H1 (cell line): ENCODE measurements at regions not wholly inside any gene's neighbourhood (a gene's known extent, or its start where the extent isn't known, plus 50 kb on each side); places are given as distances from the start of the nearest gene placed in this dataset.

Experiments used
- CTCF ChIA-PET: fragments of 300-600 bp; sonication (Branson Sonifier 250); formaldehyde crosslinking; loops from one replicate; lab custom pipeline; 2021; ENCODE audit not compliant: partially characterized antibody; lab: Charles Lee
- POLR2A ChIA-PET: fragments of 300-600 bp; sonication (Branson Sonifier 250); formaldehyde crosslinking; loops from one replicate; lab custom pipeline; 2021; ENCODE audit warnings: inconsistent platforms; ENCODE audit not compliant: partially characterized antibody; lab: Charles Lee
- DNase-seq, 2 experiments: peaks; one replicate each; pipeline versions ENCODE4 v3.0.0 to v3.0.0-alpha.2; 2010 to 2022; ENCODE audit warnings: low spot score in 2 of 2, low read depth in 1 of 2, mixed read lengths in 1 of 2
- FAIRE-seq: peaks from 2 replicates; lab custom pipeline; 2011; peaks lifted over from hg19 to GRCh38; lab: Jason Lieb, UNC
- H2AFZ ChIP-seq: 2 replicates; pipeline ENCODE4 v1.8.1; 2012; ENCODE audit warnings: low read length, inconsistent platforms
- H2AK5ac ChIP-seq: 2 replicates; pipeline ENCODE4 v1.6.1; 2013; ENCODE audit warnings: low read depth, low read length
- H2BK120ac ChIP-seq: replicated peaks from 2 replicates; pipeline ENCODE3; 2013; ENCODE audit warnings: low read depth, low read length, inconsistent platforms
- H2BK12ac ChIP-seq: 2 replicates; pipeline ENCODE4 v1.6.1; 2013; ENCODE audit warnings: low read depth, low read length
- H2BK15ac ChIP-seq: 2 replicates; pipeline ENCODE4 v1.6.1; 2013; ENCODE audit warnings: low read length
- H2BK20ac ChIP-seq: 2 replicates; pipeline ENCODE4 v1.6.1; 2013; ENCODE audit warnings: low read length
- H2BK5ac ChIP-seq: 2 replicates; pipeline ENCODE4 v1.6.1; 2013; ENCODE audit warnings: low read depth, low read length
- H3K14ac ChIP-seq: 2 replicates; pipeline ENCODE4 v1.6.1; 2013; ENCODE audit warnings: inconsistent platforms; ENCODE audit not compliant: insufficient read length
- H3K18ac ChIP-seq: 2 replicates; pipeline ENCODE4 v1.6.1; 2013; ENCODE audit warnings: low read length; ENCODE audit errors: extremely low read depth
- H3K23ac ChIP-seq: 2 replicates; pipeline ENCODE4 v1.6.1; 2013; ENCODE audit warnings: inconsistent platforms; ENCODE audit not compliant: insufficient read length
- H3K23me2 ChIP-seq: 2 replicates; pipeline ENCODE4 v1.6.1; 2013; ENCODE audit warnings: low read depth, low read length
- H3K27ac ChIP-seq: 2 replicates; pipeline ENCODE4 v1.6.1; 2011; ENCODE audit warnings: low read depth, low read length, inconsistent platforms
- H3K27me3 ChIP-seq, 4 experiments: replicated peaks in 1 of 4; 1 replicate in 1 of 4; 2 replicates in 3 of 4; pipeline versions ENCODE4 v1.6.1 to v1.8.1; 2011 to 2013; ENCODE audit warnings: low read length in 3 of 4, mild to moderate bottlenecking in 3 of 4, inconsistent platforms in 2 of 4, mixed read lengths in 2 of 4, moderate library complexity in 1 of 4; ENCODE audit not compliant: control insufficient read depth in 3 of 4, insufficient read depth in 3 of 4; ENCODE audit errors: extremely low read depth in 1 of 4
- H3K36me3 ChIP-seq, 4 experiments: 2 replicates each; pipeline versions ENCODE4 v1.6.1 to v1.8.1; 2011 to 2013; ENCODE audit warnings: mild to moderate bottlenecking in 4 of 4, low read length in 3 of 4, moderate library complexity in 2 of 4, control low read depth in 1 of 4, inconsistent platforms in 1 of 4; ENCODE audit not compliant: insufficient read depth in 4 of 4, control insufficient read depth in 2 of 4
- H3K4ac ChIP-seq: replicated peaks from 2 replicates; pipeline ENCODE3; 2013; ENCODE audit warnings: low read length, low read depth, mixed read lengths, inconsistent platforms; ENCODE audit not compliant: insufficient read length
- H3K4me1 ChIP-seq, 4 experiments: replicated peaks in 1 of 4; 1 replicate in 1 of 4; 2 replicates in 3 of 4; pipeline versions ENCODE4 v1.6.1 to v1.8.1; 2011 to 2013; ENCODE audit warnings: low read length in 3 of 4, inconsistent platforms in 2 of 4, mixed read lengths in 1 of 4; ENCODE audit not compliant: insufficient read depth in 4 of 4, control insufficient read depth in 3 of 4
- H3K4me2 ChIP-seq, 2 experiments: 2 replicates each; pipeline versions ENCODE4 v1.6.1 to v1.8.1; 2011 to 2013; ENCODE audit warnings: low read depth in 2 of 2, low read length in 2 of 2, control low read depth in 1 of 2, inconsistent platforms in 1 of 2, mild to moderate bottlenecking in 1 of 2; ENCODE audit not compliant: insufficient read depth in 1 of 2
- H3K4me3 ChIP-seq, 4 experiments: fragments of 200-600, 300-600 bp in 1 of 4; sonication (generic), shearing (Covaris generic), sonication (Bioruptor Twin) in 1 of 4; 2 replicates each; pipeline versions ENCODE4 v1.5.1 to v1.8.1; 2011 to 2016; ENCODE audit warnings: low read length in 4 of 4, low read depth in 3 of 4, control low read depth in 2 of 4, inconsistent platforms in 2 of 4, mild to moderate bottlenecking in 2 of 4, mixed read lengths in 1 of 4, moderate library complexity in 1 of 4; ENCODE audit not compliant: insufficient read depth in 2 of 4; ENCODE audit errors: extremely low read depth in 1 of 4
- H3K56ac ChIP-seq: replicated peaks from 2 replicates; pipeline ENCODE3; 2013; ENCODE audit warnings: low read depth, mild to moderate bottlenecking, mixed read lengths, low read length, inconsistent platforms; ENCODE audit not compliant: insufficient read length
- H3K79me1 ChIP-seq: 2 replicates; pipeline ENCODE4 v1.6.1; 2013; ENCODE audit warnings: low read depth, low read length, control low read depth
- H3K79me2 ChIP-seq, 2 experiments: 2 replicates each; pipeline versions ENCODE4 v1.6.1 to v1.8.1; 2012 to 2013; ENCODE audit warnings: low read length in 2 of 2, mild to moderate bottlenecking in 2 of 2, inconsistent platforms in 1 of 2; ENCODE audit not compliant: insufficient read depth in 2 of 2, control insufficient read depth in 1 of 2
- H3K9ac ChIP-seq, 4 experiments: replicated peaks in 1 of 4; 1 replicate in 1 of 4; 2 replicates in 3 of 4; pipeline versions ENCODE4 v1.6.1 to v1.8.1; 2011 to 2013; ENCODE audit warnings: low read depth in 3 of 4, low read length in 3 of 4, control low read depth in 2 of 4, mild to moderate bottlenecking in 2 of 4, moderate library complexity in 2 of 4, inconsistent platforms in 1 of 4; ENCODE audit errors: extremely low read depth in 1 of 4
- H3K9me3 ChIP-seq, 2 experiments: 2 replicates each; pipeline versions ENCODE4 v1.6.1 to v1.8.1; 2012 to 2013; ENCODE audit warnings: mild to moderate bottlenecking in 2 of 2, moderate library complexity in 2 of 2, control low read depth in 1 of 2, inconsistent platforms in 1 of 2, low read depth in 1 of 2, low read length in 1 of 2, mixed read lengths in 1 of 2; ENCODE audit not compliant: insufficient read depth in 2 of 2
- H4K20me1 ChIP-seq, 2 experiments: replicated peaks in 1 of 2; 2 replicates each; pipeline versions ENCODE3 to v1.8.1; 2011 to 2013; ENCODE audit warnings: inconsistent platforms in 2 of 2, low read length in 2 of 2, mild to moderate bottlenecking in 1 of 2; ENCODE audit not compliant: insufficient read depth in 2 of 2, control insufficient read depth in 1 of 2
- H4K5ac ChIP-seq: 2 replicates; pipeline ENCODE4 v1.6.1; 2013; ENCODE audit warnings: low read length, low read depth, mixed read lengths, inconsistent platforms; ENCODE audit not compliant: insufficient read length
- H4K8ac ChIP-seq: 2 replicates; pipeline ENCODE4 v1.8.0; 2013; ENCODE audit warnings: mild to moderate bottlenecking, moderate library complexity, low read length, inconsistent platforms; ENCODE audit not compliant: insufficient read depth; ENCODE audit errors: extremely low read depth
- H4K91ac ChIP-seq: replicated peaks from 2 replicates; pipeline ENCODE3; 2013; ENCODE audit warnings: low read length, mixed read lengths, inconsistent platforms; ENCODE audit not compliant: insufficient read length
- EGR1 ChIP-seq: IDR thresholded peaks from 2 replicates; pipeline ENCODE4 v1.6.1; 2011; ENCODE audit warnings: low read depth, low read length, borderline replicate concordance
- RNF2 ChIP-seq: fragments of 200-900, 300-1000 bp; sonication (generic); IDR thresholded peaks from 2 replicates; pipeline ENCODE4 v1.7.1; 2016; ENCODE audit warnings: borderline replicate concordance, low read depth, mild to moderate bottlenecking, antibody characterized with exemption, low read length; ENCODE audit not compliant: poor library complexity, severe bottlenecking; ENCODE audit errors: missing control alignments
- RXRA ChIP-seq: IDR thresholded peaks from 2 replicates; pipeline ENCODE4 v1.6.1; 2011; ENCODE audit warnings: low read depth, mild to moderate bottlenecking, low read length, moderate library complexity; ENCODE audit not compliant: insufficient read depth
- TEAD4 ChIP-seq: IDR thresholded peaks from 2 replicates; pipeline ENCODE4 v1.6.1; 2012; ENCODE audit warnings: low read depth, low read length, inconsistent platforms, mixed read lengths
- WGBS, 2 experiments: shearing (Covaris generic) in 1 of 2; methylation state at CpG; one replicate each; pipeline versions ENCODE4 v1.1.6 to v1.1.7; 2013 to 2015; ENCODE audit warnings: low lambda C conversion rate in 2 of 2, mixed read lengths in 2 of 2, inconsistent platforms in 1 of 2, low coverage in 1 of 2, missing lambda C conversion rate in 1 of 2; ENCODE audit not compliant: insufficient replicate concordance in 2 of 2, insufficient coverage in 1 of 2, insufficient read length in 1 of 2; ENCODE audit errors: extremely low coverage in 1 of 2, missing lambda C conversion rate in 1 of 2; 5-methylcytosine and 5-hydroxymethylcytosine counted together

GRCh38 chr4:15142201-15142600, 139.9 kb downstream of the CPEB2 start:
- Histone ChIP-seq H3K4me3 (no peak overlapping the region), H3K23me2 (peaks cover 2% of the 10 kb centered on the region; the same call in 1 of the 2 replicates), H2BK15ac (no peak overlapping the region), H2BK120ac (no peak overlapping the region), H4K8ac (no peak overlapping the region), H3K36me3 (no peaks in the 10 kb centered on the region), H4K20me1 (no peaks in the 10 kb centered on the region), H2BK12ac (no peak overlapping the region), H2AFZ (no peak overlapping the region), H3K27ac (no peak overlapping the region), H2BK5ac (no peak overlapping the region), H3K4me2 (no peak overlapping the region), H4K91ac (no peak overlapping the region), H3K9ac (no peak overlapping the region), H3K79me2 (no peaks in the 10 kb centered on the region), H4K5ac (no peak overlapping the region), H3K23ac (no peak overlapping the region), H2BK20ac (no peak overlapping the region), H3K79me1 (no peaks in the 10 kb centered on the region), H3K14ac (no peak overlapping the region), H3K27me3 (no peaks in the 10 kb centered on the region), H2AK5ac (no peak overlapping the region), H3K56ac (no peak overlapping the region), H3K4ac (no peak overlapping the region), H3K18ac (no peak overlapping the region), H3K9me3 (no peaks in the 10 kb centered on the region), H3K4me1 (no peaks in the 10 kb centered on the region)
- POLR2A ChIA-PET, result no interaction called here
- no CpG with 5 or more reads among the region's 1 CpG for WGBS, 2 experiments
- no peak for TF ChIP-seq RXRA
- no peak for TF ChIP-seq TEAD4
- TF ChIP-seq RNF2, result no peak
- no peak for TF ChIP-seq EGR1
- CTCF ChIA-PET, result interaction anchor here (1.1 to 1.5 kb wide), 2 partner anchors 11 to 68 kb away, joined by 4 to 5 read pairs; no protein-coding TSS in a partner anchor
- FAIRE-seq (no peak), DNase-seq (no peak)
